ENCODE measurements at regions not wholly inside any gene's neighbourhood (a gene's known extent, or its start where the extent isn't known, plus 50 kb on each side); places are given as distances from the start of the nearest gene placed in this dataset.

DNA sequence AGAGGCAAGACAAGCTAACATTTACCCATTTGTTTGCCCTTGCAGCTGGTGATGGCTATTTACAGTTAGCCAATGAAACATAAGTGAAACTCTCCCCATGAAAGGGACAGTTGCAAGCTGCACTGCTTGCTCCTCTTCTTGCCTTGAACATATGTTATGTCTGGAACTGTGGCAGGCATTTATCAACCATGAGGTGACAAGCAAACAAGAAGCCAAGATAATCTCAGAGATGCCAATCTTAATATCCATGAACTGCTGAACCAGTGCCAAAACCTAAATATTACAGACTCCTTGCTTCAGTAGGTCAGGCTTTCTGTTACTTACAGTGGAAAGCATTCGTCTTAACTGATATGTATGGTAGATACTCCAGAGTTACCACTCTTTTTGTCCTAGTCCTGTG lies 133.4 kb downstream of the ACTBL2 start:
- Histone ChIP-seq H3K27ac (ENCODE audit: control insufficient read depth, insufficient read depth, low read length) (no peak overlapping the region), H3K4me3 (ENCODE audit: control insufficient read depth in 2 of 3, extremely low read depth in 1 of 3, insufficient read depth in 2 of 3, low read depth in 1 of 3, low read length in 3 of 3) (no peak overlapping the region), H3K4me2 (ENCODE audit: control insufficient read depth, extremely low read depth, insufficient read depth, low read depth, low read length) (no peak overlapping the region), H2AFZ (ENCODE audit: control insufficient read depth, low read length) (no peak overlapping the region), H3K27me3 (ENCODE audit: control insufficient read depth, extremely low read depth, insufficient read depth, low read length) (no peaks in the 10 kb centered on the region), H3K36me3 (ENCODE audit: control insufficient read depth in 2 of 2, extremely low read depth in 1 of 2, insufficient read depth in 2 of 2, low read length in 2 of 2) (no peaks in the 10 kb centered on the region), H3K79me2 (ENCODE audit: control insufficient read depth, insufficient read depth, low read length) (no peaks in the 10 kb centered on the region), H3K9me1 (ENCODE audit: control insufficient read depth, extremely low read depth, insufficient read depth, low read length) (no peaks in the 10 kb centered on the region), H3K9me3 (ENCODE audit: control insufficient read depth, low read depth, low read length) (no peaks in the 10 kb centered on the region), H3K4me1 (ENCODE audit: control insufficient read depth, extremely low read depth, insufficient read depth, low read length) (no peaks in the 10 kb centered on the region), H4K20me1 (ENCODE audit: control insufficient read depth, extremely low read depth, insufficient read depth, low read length) (no peaks in the 10 kb centered on the region), H3K9ac (ENCODE audit: control insufficient read depth, extremely low read depth, insufficient read depth, low read length) (no peak overlapping the region)
- TF ChIP-seq, protein P1, sequence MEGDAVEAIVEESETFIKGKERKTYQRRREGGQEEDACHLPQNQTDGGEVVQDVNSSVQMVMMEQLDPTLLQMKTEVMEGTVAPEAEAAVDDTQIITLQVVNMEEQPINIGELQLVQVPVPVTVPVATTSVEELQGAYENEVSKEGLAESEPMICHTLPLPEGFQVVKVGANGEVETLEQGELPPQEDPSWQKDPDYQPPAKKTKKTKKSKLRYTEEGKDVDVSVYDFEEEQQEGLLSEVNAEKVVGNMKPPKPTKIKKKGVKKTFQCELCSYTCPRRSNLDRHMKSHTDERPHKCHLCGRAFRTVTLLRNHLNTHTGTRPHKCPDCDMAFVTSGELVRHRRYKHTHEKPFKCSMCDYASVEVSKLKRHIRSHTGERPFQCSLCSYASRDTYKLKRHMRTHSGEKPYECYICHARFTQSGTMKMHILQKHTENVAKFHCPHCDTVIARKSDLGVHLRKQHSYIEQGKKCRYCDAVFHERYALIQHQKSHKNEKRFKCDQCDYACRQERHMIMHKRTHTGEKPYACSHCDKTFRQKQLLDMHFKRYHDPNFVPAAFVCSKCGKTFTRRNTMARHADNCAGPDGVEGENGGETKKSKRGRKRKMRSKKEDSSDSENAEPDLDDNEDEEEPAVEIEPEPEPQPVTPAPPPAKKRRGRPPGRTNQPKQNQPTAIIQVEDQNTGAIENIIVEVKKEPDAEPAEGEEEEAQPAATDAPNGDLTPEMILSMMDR (optimal IDR thresholded peaks at IDR 0.05 in 1 of 3, IDR thresholded peaks at IDR 0.05 in 1 of 3, conservative IDR thresholded peaks at IDR 0.05 in 1 of 3; ENCODE audit: extremely low read depth in 1 of 3, insufficient read depth in 2 of 3, low read length in 3 of 3), result no peak
- no peak for TF ChIP-seq EZH2 (IDR thresholded peaks at IDR 0.05; ENCODE audit: low read length)
- dilution Hi-C loops (cut with MboI; ENCODE audit: extremely low pct_ligation_motif_present, low sequenced_read_pairs), result no loop called here
- no peak for DNase-seq (ENCODE audit: low read depth, low spot score)
- FAIRE-seq, result no peak

DNA sequence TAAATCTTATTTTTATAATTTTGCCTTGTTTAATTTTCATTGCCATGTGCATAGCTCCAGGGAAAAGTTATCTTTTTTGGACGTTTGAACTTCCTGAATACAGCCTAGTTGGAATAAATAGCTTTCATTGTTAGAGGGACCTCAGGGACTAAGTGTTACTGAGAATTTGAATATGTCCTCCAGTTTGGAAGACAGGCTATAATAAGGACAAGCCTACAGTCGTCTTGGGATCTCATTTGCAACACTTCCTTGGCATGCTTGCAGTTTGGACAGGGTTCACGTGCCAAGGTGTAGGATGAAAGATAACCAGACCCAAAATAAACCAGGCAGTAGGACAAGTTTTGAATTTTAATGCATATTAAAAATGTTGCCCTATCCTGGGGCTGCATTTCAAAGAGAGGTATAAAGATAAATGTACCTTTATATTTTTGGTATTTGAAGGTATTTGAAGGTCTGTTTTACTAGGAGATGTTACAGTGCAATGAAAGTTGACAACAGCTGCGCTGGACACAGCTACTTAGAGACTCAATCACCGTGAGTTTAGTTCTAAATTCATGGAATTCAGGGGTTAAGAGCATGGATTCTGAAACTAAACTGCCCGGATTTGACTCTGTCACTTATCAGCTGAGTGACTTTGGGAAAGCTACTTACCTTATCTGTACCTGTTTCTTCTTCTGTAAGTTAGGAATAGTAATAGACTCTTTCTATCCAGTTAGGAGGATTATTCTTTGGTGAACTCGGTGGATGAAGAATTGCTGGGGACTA lies 134.1 kb downstream of the ACTBL2 start:
- dilution Hi-C loops (cut with MboI; ENCODE audit: extremely low pct_ligation_motif_present, low sequenced_read_pairs), result no loop called here

More for the DNA sequence above, 134.1 kb downstream of the ACTBL2 start:
- FAIRE-seq (no peak), DNase-seq (ENCODE audit: low read depth, low spot score) (no peak)
- no peaks in the 10 kb centered on the region for H4K20me1 ChIP-seq (ENCODE audit: control insufficient read depth, extremely low read depth, insufficient read depth, low read length)
- no peak overlapping the region for H3K4me2 ChIP-seq (ENCODE audit: control insufficient read depth, extremely low read depth, insufficient read depth, low read depth, low read length)
- H3K9me3 ChIP-seq (ENCODE audit: control insufficient read depth, low read depth, low read length), result no peaks in the 10 kb centered on the region
- H3K79me2 ChIP-seq (ENCODE audit: control insufficient read depth, insufficient read depth, low read length), result no peaks in the 10 kb centered on the region
- no peak overlapping the region for H3K9ac ChIP-seq (ENCODE audit: control insufficient read depth, extremely low read depth, insufficient read depth, low read length)
- no peaks in the 10 kb centered on the region for H3K4me1 ChIP-seq (ENCODE audit: control insufficient read depth, extremely low read depth, insufficient read depth, low read length)
- H3K27ac ChIP-seq (ENCODE audit: control insufficient read depth, insufficient read depth, low read length), result no peak overlapping the region
- H3K9me1 ChIP-seq (ENCODE audit: control insufficient read depth, extremely low read depth, insufficient read depth, low read length), result no peaks in the 10 kb centered on the region
- TF ChIP-seq EZH2 (IDR thresholded peaks at IDR 0.05; ENCODE audit: low read length), result no peak
- TF ChIP-seq, protein P1 (optimal IDR thresholded peaks at IDR 0.05 in 1 of 3, IDR thresholded peaks at IDR 0.05 in 1 of 3, conservative IDR thresholded peaks at IDR 0.05 in 1 of 3; ENCODE audit: extremely low read depth in 1 of 3, insufficient read depth in 2 of 3, low read length in 3 of 3), result no peak
- no peaks in the 10 kb centered on the region for H3K27me3 ChIP-seq (ENCODE audit: control insufficient read depth, extremely low read depth, insufficient read depth, low read length)
- no peak overlapping the region for H3K4me3 ChIP-seq (ENCODE audit: control insufficient read depth in 2 of 3, extremely low read depth in 1 of 3, insufficient read depth in 2 of 3, low read depth in 1 of 3, low read length in 3 of 3)
- H2AFZ ChIP-seq (ENCODE audit: control insufficient read depth, low read length), result no peak overlapping the region
- no peaks in the 10 kb centered on the region for H3K36me3 ChIP-seq (ENCODE audit: control insufficient read depth in 2 of 2, extremely low read depth in 1 of 2, insufficient read depth in 2 of 2, low read length in 2 of 2)

Measured in keratinocyte (primary cell).